ENCODE measurements at regions not wholly inside any gene's neighbourhood (a gene's known extent, or its start where the extent isn't known, plus 50 kb on each side); places are given as distances from the start of the nearest gene placed in this dataset.

DNA sequence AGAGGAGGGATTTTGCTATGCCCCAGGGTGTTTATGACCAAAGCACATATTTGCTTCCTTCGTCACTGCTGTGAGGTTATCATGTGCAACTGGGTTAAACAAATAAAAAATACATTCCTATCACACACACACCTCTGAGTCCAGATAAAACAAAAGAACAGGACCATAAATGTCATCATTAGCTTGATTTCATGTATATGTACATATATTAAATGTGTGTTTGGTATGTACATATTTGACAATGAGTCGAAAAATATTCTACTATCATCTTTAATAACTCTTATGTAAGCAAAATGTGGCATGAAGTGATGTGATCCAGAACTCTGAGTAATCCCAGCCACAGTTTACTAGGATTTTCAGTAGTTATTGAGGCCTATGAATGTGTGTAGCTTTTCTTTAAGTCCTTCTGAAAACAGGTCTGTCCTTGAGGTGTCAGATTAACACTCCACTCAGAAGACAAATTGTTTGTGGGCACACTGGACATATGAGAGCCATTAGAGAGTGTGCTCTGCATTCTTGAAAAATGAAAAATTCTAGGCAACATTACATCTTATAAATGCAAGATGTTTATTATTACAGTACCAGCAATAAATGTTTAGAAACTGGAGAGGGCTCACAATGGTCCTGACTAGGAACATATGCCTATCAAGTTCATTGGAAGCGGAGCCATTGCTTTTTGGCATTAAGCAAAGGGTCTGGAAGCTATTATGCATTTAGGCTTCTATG, 335.1 kb upstream of the SEMA3A start:
- no peaks in the 10 kb centered on the region for H3K9me3 Mint-ChIP-seq
- H3K36me3 Mint-ChIP-seq, result no peaks in the 10 kb centered on the region
- no peaks in the 10 kb centered on the region for H3K36me3 ChIP-seq (ENCODE audit: control insufficient read depth in 2 of 3, insufficient read depth in 3 of 3, low read length in 3 of 3)
- H3K4me1 ChIP-seq (ENCODE audit: control insufficient read depth in 2 of 2, insufficient read depth in 2 of 2, low read length in 2 of 2), result no peaks in the 10 kb centered on the region
- no peak for DNase-seq
- no peak for ATAC-seq
- no peaks in the 10 kb centered on the region for H3K27me3 Mint-ChIP-seq
- H3K27ac ChIP-seq (ENCODE audit: low read depth, low read length), result no peak overlapping the region
- intact Hi-C loops (cut with micrococcal nuclease), result no loop called here
- no peaks in the 10 kb centered on the region for H3K27me3 ChIP-seq (ENCODE audit: control insufficient read depth in 2 of 2, insufficient read depth in 2 of 2, low read length in 2 of 2)
- no peaks in the 10 kb centered on the region for H3K4me1 Mint-ChIP-seq
- ChIA-PET CTCF (no interaction called here), POLR2A (no interaction called here)
- H3K9me3 ChIP-seq (ENCODE audit: control insufficient read depth in 2 of 3, low read length in 3 of 3), result no peaks in the 10 kb centered on the region
- H3K4me3 Mint-ChIP-seq, result no peak overlapping the region
- H3K27ac Mint-ChIP-seq, result no peak overlapping the region
- H3K4me3 ChIP-seq (ENCODE audit: low read length), result no peak overlapping the region

DNA sequence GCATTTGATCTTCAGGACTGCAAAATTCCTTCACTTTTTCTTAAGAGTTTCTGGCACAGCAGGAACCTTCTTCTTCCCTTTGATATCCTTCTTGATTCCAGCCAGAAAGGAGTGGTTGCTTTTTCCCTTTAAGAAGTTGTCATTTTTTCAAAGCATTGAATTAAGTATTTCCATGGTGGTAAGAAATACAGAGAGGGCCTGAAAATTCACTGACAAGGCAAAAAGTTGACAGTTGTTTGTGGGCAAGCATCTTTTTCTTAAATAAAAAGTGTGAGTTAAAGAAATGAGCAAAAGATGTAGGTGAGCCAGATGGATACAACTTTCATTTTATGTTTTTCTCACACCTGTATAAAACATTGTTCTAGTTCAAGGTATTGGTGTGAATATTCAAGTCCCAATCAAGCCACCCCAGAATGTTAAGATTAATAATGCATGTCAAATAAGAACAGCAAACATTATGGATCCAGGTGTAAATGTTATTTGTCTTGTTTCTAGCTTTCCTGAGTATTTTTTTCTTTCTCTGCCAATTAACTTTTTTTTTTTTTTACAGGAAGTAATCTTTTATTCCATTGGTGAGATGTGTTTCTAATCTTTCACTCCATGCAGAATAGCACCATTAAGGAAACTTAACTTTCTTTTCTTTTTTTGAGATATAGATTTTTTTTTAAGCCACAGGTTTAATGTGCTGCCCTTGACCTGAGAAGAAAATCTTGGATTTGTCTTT, 334.3 kb upstream of the SEMA3A start:
- ATAC-seq (no peak), DNase-seq (no peak)
- H3K27me3 Mint-ChIP-seq, result no peaks in the 10 kb centered on the region
- no peaks in the 10 kb centered on the region for H3K9me3 ChIP-seq (ENCODE audit: control insufficient read depth in 2 of 3, low read length in 3 of 3)
- H3K27ac Mint-ChIP-seq, result no peak overlapping the region
- H3K36me3 ChIP-seq (ENCODE audit: control insufficient read depth in 2 of 3, insufficient read depth in 3 of 3, low read length in 3 of 3), result no peaks in the 10 kb centered on the region
- H3K27me3 ChIP-seq (ENCODE audit: control insufficient read depth in 2 of 2, insufficient read depth in 2 of 2, low read length in 2 of 2), result no peaks in the 10 kb centered on the region
- H3K36me3 Mint-ChIP-seq, result no peaks in the 10 kb centered on the region
- no peak overlapping the region for H3K4me3 ChIP-seq (ENCODE audit: low read length)
- H3K4me1 ChIP-seq (ENCODE audit: control insufficient read depth in 2 of 2, insufficient read depth in 2 of 2, low read length in 2 of 2), result no peaks in the 10 kb centered on the region
- no peak overlapping the region for H3K27ac ChIP-seq (ENCODE audit: low read depth, low read length)
- no peaks in the 10 kb centered on the region for H3K4me1 Mint-ChIP-seq
- H3K4me3 Mint-ChIP-seq, result no peak overlapping the region
- intact Hi-C loops (cut with micrococcal nuclease), result no loop called here
- POLR2A ChIA-PET, result no interaction called here
- H3K9me3 Mint-ChIP-seq, result no peaks in the 10 kb centered on the region
- CTCF ChIA-PET, result no interaction called here

DNA sequence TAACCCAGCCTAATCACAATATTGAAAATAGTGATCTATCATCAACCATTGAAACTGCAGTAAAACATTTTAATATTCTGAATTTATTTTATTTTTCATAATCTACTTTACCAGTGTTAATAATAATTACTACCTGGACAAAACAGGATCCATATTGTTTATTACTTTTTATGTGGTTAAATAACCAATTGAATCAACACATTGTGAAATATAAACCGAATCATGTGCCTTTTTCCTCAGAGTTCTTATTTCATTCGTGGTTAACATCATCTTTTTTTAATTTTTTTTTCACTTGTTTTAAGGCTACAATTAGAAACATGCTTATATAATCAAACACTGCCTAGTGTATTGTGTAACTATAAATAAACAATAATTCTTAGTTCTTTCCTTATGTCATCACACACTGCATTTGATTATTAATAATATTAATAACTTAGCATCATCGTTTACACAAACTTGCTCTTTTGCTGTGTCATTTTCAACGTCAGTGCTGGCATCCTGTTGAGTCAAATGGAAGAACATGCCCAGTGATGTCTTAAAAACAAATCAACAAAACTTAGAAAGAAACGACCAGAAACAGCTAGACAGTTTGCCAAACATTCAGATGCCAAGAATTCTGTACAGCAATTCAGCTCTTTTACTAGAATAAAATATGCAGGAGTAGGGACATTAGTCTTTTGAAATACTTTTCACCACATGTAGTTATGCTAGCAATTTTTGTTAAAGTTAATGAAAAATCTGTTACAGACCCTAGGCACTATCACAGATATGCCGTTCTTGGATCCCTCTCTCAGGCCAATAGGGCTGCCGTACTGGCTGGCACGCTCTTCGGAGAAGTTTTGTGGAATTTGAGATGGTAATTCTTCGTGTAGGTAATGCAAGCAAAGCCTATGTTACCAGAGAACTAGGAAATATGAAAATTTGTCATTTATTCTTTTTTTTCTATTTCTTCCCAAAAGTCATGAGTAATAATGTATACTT, 330.4 kb upstream of the SEMA3A start:
- no peak overlapping the region for H3K4me3 Mint-ChIP-seq
- intact Hi-C loops (cut with micrococcal nuclease), result no loop called here
- no peak for ATAC-seq
- no peak overlapping the region for H3K27ac Mint-ChIP-seq
- peaks cover 0 to 7% (median 0%) of the 10 kb centered on the region in 11 donors for H3K9me3 Mint-ChIP-seq
- no peak for DNase-seq
- Histone ChIP-seq H3K9me3 (ENCODE audit: control insufficient read depth in 2 of 3, low read length in 3 of 3) (no peaks in the 10 kb centered on the region), H3K36me3 (ENCODE audit: control insufficient read depth in 2 of 3, insufficient read depth in 3 of 3, low read length in 3 of 3) (no peaks in the 10 kb centered on the region), H3K4me3 (ENCODE audit: low read length) (no peak overlapping the region), H3K27ac (ENCODE audit: low read depth, low read length) (no peak overlapping the region), H3K4me1 (ENCODE audit: control insufficient read depth in 2 of 2, insufficient read depth in 2 of 2, low read length in 2 of 2) (no peaks in the 10 kb centered on the region), H3K27me3 (ENCODE audit: control insufficient read depth in 2 of 2, insufficient read depth in 2 of 2, low read length in 2 of 2) (no peaks in the 10 kb centered on the region)
- no peaks in the 10 kb centered on the region for H3K36me3 Mint-ChIP-seq
- H3K4me1 Mint-ChIP-seq, result no peaks in the 10 kb centered on the region
- no peaks in the 10 kb centered on the region for H3K27me3 Mint-ChIP-seq
- ChIA-PET CTCF (no interaction called here), POLR2A (no interaction called here)

DNA sequence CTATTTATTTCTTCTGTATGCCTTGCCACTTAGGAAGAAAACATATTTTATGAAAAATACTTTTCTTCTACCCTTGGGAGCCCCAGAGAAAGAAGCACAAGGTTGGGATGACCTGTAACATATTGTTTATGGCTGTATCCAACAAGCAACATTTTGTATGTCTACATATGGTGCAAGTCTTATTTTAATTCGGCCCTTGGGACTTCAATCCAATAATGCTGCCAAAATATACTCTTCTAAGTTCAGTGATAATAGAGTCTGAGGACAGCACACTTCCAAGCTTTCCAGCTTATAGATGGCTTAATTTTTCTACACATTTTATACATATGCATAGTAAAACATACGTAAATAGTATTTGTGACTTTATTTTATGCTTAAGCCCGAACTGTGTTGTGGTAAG, 318.5 kb upstream of the SEMA3A start:
- Histone ChIP-seq H3K4me3 (ENCODE audit: low read length) (no peak overlapping the region), H3K4me1 (ENCODE audit: control insufficient read depth in 2 of 2, insufficient read depth in 2 of 2, low read length in 2 of 2) (no peaks in the 10 kb centered on the region), H3K9me3 (ENCODE audit: control insufficient read depth in 2 of 3, low read length in 3 of 3) (no peaks in the 10 kb centered on the region), H3K27ac (ENCODE audit: low read depth, low read length) (no peak overlapping the region), H3K36me3 (ENCODE audit: control insufficient read depth in 2 of 3, insufficient read depth in 3 of 3, low read length in 3 of 3) (no peaks in the 10 kb centered on the region), H3K27me3 (ENCODE audit: control insufficient read depth in 2 of 2, insufficient read depth in 2 of 2, low read length in 2 of 2) (no peaks in the 10 kb centered on the region)
- CTCF ChIA-PET, result no interaction called here
- Mint-ChIP-seq H3K27me3 (no peaks in the 10 kb centered on the region), H3K4me3 (no peak overlapping the region), H3K4me1 (no peaks in the 10 kb centered on the region), H3K9me3 (peaks cover 0 to 2% (median 0%) of the 10 kb centered on the region in 11 donors), H3K27ac (no peak overlapping the region), H3K36me3 (no peaks in the 10 kb centered on the region)
- ATAC-seq (no peak), DNase-seq (no peak)
- intact Hi-C loops (cut with micrococcal nuclease), result no loop called here
- POLR2A ChIA-PET, result no interaction called here

DNA sequence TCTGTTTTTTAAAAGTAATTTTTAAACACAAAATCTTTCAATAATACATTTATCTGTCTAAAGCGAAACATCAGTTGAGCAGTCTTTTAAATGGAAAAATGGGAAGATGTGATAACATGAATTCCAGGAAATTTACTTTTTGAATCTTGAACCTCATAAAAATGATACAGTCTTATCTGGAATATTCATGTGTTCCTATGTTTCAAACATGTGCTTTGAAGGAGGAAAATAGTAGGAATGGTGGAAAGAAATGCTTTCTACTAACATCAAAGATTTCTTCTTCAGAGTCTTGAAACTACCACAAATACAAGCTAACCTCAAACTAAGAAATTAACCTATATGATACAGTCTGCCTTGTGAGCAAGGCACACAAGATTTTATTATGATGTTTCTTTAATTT, 317.5 kb upstream of the SEMA3A start:
- H3K27ac Mint-ChIP-seq, result no peak overlapping the region
- Histone ChIP-seq H3K4me3 (ENCODE audit: low read length) (no peak overlapping the region), H3K4me1 (ENCODE audit: control insufficient read depth in 2 of 2, insufficient read depth in 2 of 2, low read length in 2 of 2) (no peaks in the 10 kb centered on the region), H3K27ac (ENCODE audit: low read depth, low read length) (no peak overlapping the region), H3K36me3 (ENCODE audit: control insufficient read depth in 2 of 3, insufficient read depth in 3 of 3, low read length in 3 of 3) (no peaks in the 10 kb centered on the region), H3K9me3 (ENCODE audit: control insufficient read depth in 2 of 3, low read length in 3 of 3) (no peaks in the 10 kb centered on the region), H3K27me3 (ENCODE audit: control insufficient read depth in 2 of 2, insufficient read depth in 2 of 2, low read length in 2 of 2) (no peaks in the 10 kb centered on the region)
- ChIA-PET POLR2A (no interaction called here), CTCF (no interaction called here)
- H3K4me1 Mint-ChIP-seq, result no peaks in the 10 kb centered on the region
- H3K4me3 Mint-ChIP-seq, result no peak overlapping the region
- no peaks in the 10 kb centered on the region for H3K27me3 Mint-ChIP-seq
- no peak for ATAC-seq
- no peaks in the 10 kb centered on the region for H3K36me3 Mint-ChIP-seq
- intact Hi-C loops (cut with micrococcal nuclease), result no loop called here
- H3K9me3 Mint-ChIP-seq, result peaks cover 0 to 2% (median 0%) of the 10 kb centered on the region in 11 donors
- DNase-seq, result no peak

DNA sequence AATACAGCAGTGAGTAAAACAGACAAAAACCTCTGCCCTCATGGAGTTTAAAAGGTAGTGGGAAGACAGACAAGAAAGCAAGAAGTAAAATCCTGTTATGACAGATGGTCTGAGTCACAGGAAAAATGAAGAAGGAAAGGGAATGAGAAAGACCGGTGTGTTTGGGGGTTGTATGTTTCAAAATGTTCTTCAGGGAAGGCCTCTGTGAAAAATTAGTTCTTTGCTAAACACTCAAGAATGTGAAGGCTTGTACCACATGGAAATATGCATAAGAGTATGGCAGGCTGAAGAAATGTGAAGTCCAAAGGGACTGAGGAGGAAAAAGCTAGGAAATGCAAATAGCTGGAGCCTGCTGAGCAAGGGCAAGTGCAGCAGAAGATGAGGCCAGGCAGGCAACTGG, 315.9 kb upstream of the SEMA3A start:
- no peak overlapping the region for H3K4me3 ChIP-seq (ENCODE audit: low read length)
- no peaks in the 10 kb centered on the region for H3K4me1 ChIP-seq (ENCODE audit: control insufficient read depth in 2 of 2, insufficient read depth in 2 of 2, low read length in 2 of 2)
- Mint-ChIP-seq H3K27me3 (no peaks in the 10 kb centered on the region), H3K4me1 (no peaks in the 10 kb centered on the region), H3K36me3 (no peaks in the 10 kb centered on the region), H3K9me3 (peaks cover 0 to 2% (median 0%) of the 10 kb centered on the region in 11 donors), H3K27ac (no peak overlapping the region), H3K4me3 (no peak overlapping the region)
- DNase-seq (no peak), ATAC-seq (no peak)
- no peaks in the 10 kb centered on the region for H3K9me3 ChIP-seq (ENCODE audit: control insufficient read depth in 2 of 3, low read length in 3 of 3)
- H3K36me3 ChIP-seq (ENCODE audit: control insufficient read depth in 2 of 3, insufficient read depth in 3 of 3, low read length in 3 of 3), result no peaks in the 10 kb centered on the region
- POLR2A ChIA-PET, result no interaction called here
- intact Hi-C loops (cut with micrococcal nuclease), result no loop called here
- H3K27ac ChIP-seq (ENCODE audit: low read depth, low read length), result no peak overlapping the region
- H3K27me3 ChIP-seq (ENCODE audit: control insufficient read depth in 2 of 2, insufficient read depth in 2 of 2, low read length in 2 of 2), result no peaks in the 10 kb centered on the region
- CTCF ChIA-PET, result no interaction called here

Measured in naive thymus-derived CD4-positive, alpha-beta T cell (primary cell).